ENCODE measurements at regions not wholly inside any gene's neighbourhood (a gene's known extent, or its start where the extent isn't known, plus 50 kb on each side); places are given as distances from the start of the nearest gene placed in this dataset.

DNA sequence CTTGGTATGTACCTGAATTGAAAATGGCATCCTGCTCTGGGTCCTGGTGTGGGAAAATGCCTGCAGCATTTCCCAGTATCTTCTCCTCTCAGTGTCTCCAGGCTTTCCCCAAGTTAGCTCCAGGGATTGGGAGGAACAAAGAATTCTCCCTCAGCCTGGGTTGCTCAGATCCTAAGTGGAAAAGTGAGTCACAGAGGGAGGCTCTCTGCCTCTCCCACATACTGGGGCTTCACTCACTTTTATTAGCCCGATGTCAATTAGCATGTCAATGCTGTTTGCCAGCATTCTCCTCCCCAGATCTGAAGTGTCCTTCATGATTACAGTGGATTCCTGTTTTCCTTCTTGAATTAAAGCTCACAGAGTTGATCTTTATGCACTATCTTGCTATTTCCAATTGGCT, 655.0 kb downstream of the EPHA3 start:
- DNase-seq (ENCODE audit: low spot score): no peak
- Histone ChIP-seq H3K4me3 (no peak overlapping the region), H3K79me2 (no peaks in the 10 kb centered on the region), H3K36me3 (replicated peaks; ENCODE audit: insufficient read depth, low read depth) (no peaks in the 10 kb centered on the region), H2AFZ (no peak overlapping the region), H3K27me3 (no peaks in the 10 kb centered on the region), H4K20me1 (ENCODE audit: insufficient read depth, poor library complexity, severe bottlenecking) (no peaks in the 10 kb centered on the region), H3K4me2 (no peak overlapping the region), H3K9me2 (replicated peaks; ENCODE audit: insufficient read depth) (no peaks in the 10 kb centered on the region), H3K4me1 (ENCODE audit: insufficient read depth) (no peaks in the 10 kb centered on the region), H3K27ac (no peak overlapping the region), H3K9me3 (ENCODE audit: low read depth) (no peaks in the 10 kb centered on the region)
- 93% methylated on average over 1 of the region's 1 CpG for WGBS (ENCODE audit: low lambda C conversion rate, missing lambda C conversion rate)
- TF ChIP-seq EZH2 (IDR thresholded peaks at IDR 0.05; ENCODE audit: borderline replicate concordance): no peak
- no peak for TF ChIP-seq EZH2phosphoT487 (IDR thresholded peaks at IDR 0.05; ENCODE audit: low read depth, severe bottlenecking, unreplicated experiment)
- TF ChIP-seq, protein P1, sequence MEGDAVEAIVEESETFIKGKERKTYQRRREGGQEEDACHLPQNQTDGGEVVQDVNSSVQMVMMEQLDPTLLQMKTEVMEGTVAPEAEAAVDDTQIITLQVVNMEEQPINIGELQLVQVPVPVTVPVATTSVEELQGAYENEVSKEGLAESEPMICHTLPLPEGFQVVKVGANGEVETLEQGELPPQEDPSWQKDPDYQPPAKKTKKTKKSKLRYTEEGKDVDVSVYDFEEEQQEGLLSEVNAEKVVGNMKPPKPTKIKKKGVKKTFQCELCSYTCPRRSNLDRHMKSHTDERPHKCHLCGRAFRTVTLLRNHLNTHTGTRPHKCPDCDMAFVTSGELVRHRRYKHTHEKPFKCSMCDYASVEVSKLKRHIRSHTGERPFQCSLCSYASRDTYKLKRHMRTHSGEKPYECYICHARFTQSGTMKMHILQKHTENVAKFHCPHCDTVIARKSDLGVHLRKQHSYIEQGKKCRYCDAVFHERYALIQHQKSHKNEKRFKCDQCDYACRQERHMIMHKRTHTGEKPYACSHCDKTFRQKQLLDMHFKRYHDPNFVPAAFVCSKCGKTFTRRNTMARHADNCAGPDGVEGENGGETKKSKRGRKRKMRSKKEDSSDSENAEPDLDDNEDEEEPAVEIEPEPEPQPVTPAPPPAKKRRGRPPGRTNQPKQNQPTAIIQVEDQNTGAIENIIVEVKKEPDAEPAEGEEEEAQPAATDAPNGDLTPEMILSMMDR (IDR thresholded peaks at IDR 0.05; ENCODE audit: poor library complexity): no peak

DNA sequence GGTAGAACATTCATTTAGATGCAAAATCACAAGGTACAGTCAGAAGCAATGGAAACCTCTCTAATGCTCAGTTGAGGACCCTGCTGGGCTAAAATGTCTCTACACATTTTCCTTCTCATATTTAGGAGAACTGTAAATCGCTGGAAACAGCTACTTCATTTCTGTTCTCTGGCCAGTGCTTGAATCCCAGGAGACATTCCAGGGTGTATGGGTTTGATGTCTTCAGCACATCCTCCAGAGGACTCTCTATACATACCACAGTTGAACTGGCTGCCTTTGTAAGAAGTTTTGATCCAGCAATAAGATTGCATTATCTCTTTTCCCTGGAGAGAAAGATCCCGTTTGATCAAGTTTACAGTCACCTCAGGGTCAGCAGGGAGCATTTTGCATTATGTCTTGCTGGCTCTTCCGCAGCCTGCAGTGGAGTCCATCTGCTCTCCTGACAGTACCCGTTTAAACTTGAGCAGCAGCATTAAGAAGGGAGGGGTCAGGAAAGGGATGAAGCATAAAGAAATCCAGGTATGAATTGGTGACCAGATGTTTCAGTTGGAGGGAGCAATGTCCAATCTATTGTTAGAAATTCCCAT, 676.0 kb downstream of the EPHA3 start:
- 44% methylated on average over 4 of the region's 4 CpGs for WGBS (ENCODE audit: low lambda C conversion rate, missing lambda C conversion rate)
- no peaks in the 10 kb centered on the region for H3K4me1 ChIP-seq (ENCODE audit: insufficient read depth)
- TF ChIP-seq EZH2 (IDR thresholded peaks at IDR 0.05; ENCODE audit: borderline replicate concordance) (no peak), EZH2phosphoT487 (IDR thresholded peaks at IDR 0.05; ENCODE audit: low read depth, severe bottlenecking, unreplicated experiment) (no peak)
- TF ChIP-seq, protein P1 (IDR thresholded peaks at IDR 0.05; ENCODE audit: poor library complexity): no peak
- no peak for DNase-seq (ENCODE audit: low spot score)
- no peaks in the 10 kb centered on the region for H4K20me1 ChIP-seq (ENCODE audit: insufficient read depth, poor library complexity, severe bottlenecking)
- no peaks in the 10 kb centered on the region for H3K79me2 ChIP-seq
- H3K36me3 ChIP-seq (replicated peaks; ENCODE audit: insufficient read depth, low read depth): no peaks in the 10 kb centered on the region
- no peak overlapping the region for H3K4me3 ChIP-seq
- no peaks in the 10 kb centered on the region for H3K9me2 ChIP-seq (replicated peaks; ENCODE audit: insufficient read depth)
- H3K4me2 ChIP-seq: no peak overlapping the region
- H3K9me3 ChIP-seq (ENCODE audit: low read depth): no peaks in the 10 kb centered on the region
- no peak overlapping the region for H3K27ac ChIP-seq
- no peak overlapping the region for H2AFZ ChIP-seq
- H3K27me3 ChIP-seq: no peaks in the 10 kb centered on the region

DNA sequence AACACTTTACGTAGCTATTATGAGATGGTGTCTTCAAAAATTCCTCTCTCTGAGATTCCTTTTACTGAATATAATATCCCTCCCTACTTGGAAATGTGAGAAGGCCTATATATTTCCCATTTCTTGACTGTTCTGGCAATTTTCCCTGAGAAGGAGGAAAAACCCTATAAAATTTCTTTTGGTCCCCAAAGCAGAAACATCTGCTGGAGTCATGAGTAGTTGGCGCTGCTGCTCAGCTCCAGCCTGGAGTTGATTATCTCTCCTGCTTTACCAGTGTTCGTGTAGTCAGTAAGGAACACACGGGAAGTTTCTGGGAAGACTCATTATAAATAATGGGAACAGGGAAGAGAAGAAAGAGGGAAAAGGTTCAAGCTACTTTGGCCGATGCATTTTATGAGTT, 680.1 kb downstream of the EPHA3 start:
- Histone ChIP-seq H2AFZ (no peak overlapping the region), H3K4me2 (peak overlapping the region; percentile 3), H3K27ac (peak overlapping the region; percentile 4), H3K9me3 (ENCODE audit: low read depth) (no peaks in the 10 kb centered on the region), H3K4me1 (ENCODE audit: insufficient read depth) (no peaks in the 10 kb centered on the region), H3K27me3 (no peaks in the 10 kb centered on the region), H4K20me1 (ENCODE audit: insufficient read depth, poor library complexity, severe bottlenecking) (no peaks in the 10 kb centered on the region), H3K79me2 (no peaks in the 10 kb centered on the region), H3K9me2 (replicated peaks; ENCODE audit: insufficient read depth) (no peaks in the 10 kb centered on the region), H3K4me3 (no peak overlapping the region), H3K36me3 (replicated peaks; ENCODE audit: insufficient read depth, low read depth) (no peaks in the 10 kb centered on the region)
- no peak for TF ChIP-seq EZH2phosphoT487 (IDR thresholded peaks at IDR 0.05; ENCODE audit: low read depth, severe bottlenecking, unreplicated experiment)
- TF ChIP-seq, protein P1 (IDR thresholded peaks at IDR 0.05; ENCODE audit: poor library complexity): no peak
- TF ChIP-seq EZH2 (IDR thresholded peaks at IDR 0.05; ENCODE audit: borderline replicate concordance): no peak
- WGBS (ENCODE audit: low lambda C conversion rate, missing lambda C conversion rate): 66% methylated on average over 5 of the region's 5 CpGs
- DNase-seq (ENCODE audit: low spot score): peak; percentile 46

Measured in hepatocyte (in vitro differentiated cells).